Liver (tissue), 3 donors: ENCODE measurements at regions not wholly inside any gene's neighbourhood (a gene's known extent, or its start where the extent isn't known, plus 50 kb on each side); places are given as distances from the start of the nearest gene placed in this dataset.

ENCODE experiments used
- EGR1 ChIP-seq, 2 donors: IDR thresholded peaks; 2 replicates each; pipeline ENCODE4 v1.6.1; 2016 to 2018; ENCODE audit warnings: antibody characterized with exemption in 2 of 2, low read depth in 2 of 2
- FOXA2 ChIP-seq: IDR thresholded peaks from 2 replicates; pipeline ENCODE4 v1.6.1; 2016; ENCODE audit warnings: antibody characterized with exemption
- GABPA ChIP-seq, 2 donors: IDR thresholded peaks in 1 of 2; conservative IDR thresholded peaks in 1 of 2; 2 replicates each; pipeline ENCODE4 v1.6.1; 2016; ENCODE audit warnings: antibody characterized with exemption in 2 of 2, mild to moderate bottlenecking in 1 of 2, moderate library complexity in 1 of 2
- JUND ChIP-seq, 2 donors: IDR thresholded peaks; 2 replicates each; pipeline ENCODE4 v1.6.1; 2016; ENCODE audit warnings: antibody characterized with exemption in 2 of 2
- RAD21 ChIP-seq, 2 donors: IDR thresholded peaks; 2 replicates each; pipeline ENCODE4 v1.6.1; 2016; ENCODE audit warnings: antibody characterized with exemption in 2 of 2, mild to moderate bottlenecking in 2 of 2
- REST ChIP-seq: IDR thresholded peaks from 2 replicates; pipeline ENCODE4 v1.6.1; 2016; ENCODE audit warnings: antibody characterized with exemption, mild to moderate bottlenecking
- RXRA ChIP-seq, 2 donors: IDR thresholded peaks; 2 replicates each; pipeline ENCODE4 v1.6.1; 2017 to 2018; ENCODE audit warnings: antibody characterized with exemption in 2 of 2, mild to moderate bottlenecking in 1 of 2
- SP1 ChIP-seq: IDR thresholded peaks from 2 replicates; pipeline ENCODE4 v1.6.1; 2018; ENCODE audit warnings: antibody characterized with exemption, mild to moderate bottlenecking
- TAF1 ChIP-seq: conservative IDR thresholded peaks from 2 replicates; pipeline ENCODE4 v1.6.1; 2016; ENCODE audit warnings: antibody characterized with exemption, mild to moderate bottlenecking
- YY1 ChIP-seq: IDR thresholded peaks from 2 replicates; pipeline ENCODE4 v1.6.1; 2016; ENCODE audit warnings: antibody characterized with exemption, mild to moderate bottlenecking
- ZBTB33 ChIP-seq: IDR thresholded peaks from 2 replicates; pipeline ENCODE4 v1.6.1; 2016; ENCODE audit warnings: antibody characterized with exemption
- TF ChIP-seq, protein P1 (sequence below): fragments of 150-350 bp; IDR thresholded peaks from 2 replicates; pipeline ENCODE4 v1.5.1; 2017; ENCODE audit warnings: improper control_type of control experiment, low read depth, low read length; ENCODE audit not compliant: missing input control
- TF ChIP-seq, protein P2 (sequence below): IDR thresholded peaks from 2 replicates; pipeline ENCODE4 v1.6.1; 2016; ENCODE audit warnings: antibody characterized with exemption
- donor health status: healthy.
- donor health status: healthy.

- no peak for TF ChIP-seq RAD21 (IDR thresholded peaks at IDR 0.05)
- TF ChIP-seq RXRA (IDR thresholded peaks at IDR 0.05), result no peak
- TF ChIP-seq, protein P1, sequence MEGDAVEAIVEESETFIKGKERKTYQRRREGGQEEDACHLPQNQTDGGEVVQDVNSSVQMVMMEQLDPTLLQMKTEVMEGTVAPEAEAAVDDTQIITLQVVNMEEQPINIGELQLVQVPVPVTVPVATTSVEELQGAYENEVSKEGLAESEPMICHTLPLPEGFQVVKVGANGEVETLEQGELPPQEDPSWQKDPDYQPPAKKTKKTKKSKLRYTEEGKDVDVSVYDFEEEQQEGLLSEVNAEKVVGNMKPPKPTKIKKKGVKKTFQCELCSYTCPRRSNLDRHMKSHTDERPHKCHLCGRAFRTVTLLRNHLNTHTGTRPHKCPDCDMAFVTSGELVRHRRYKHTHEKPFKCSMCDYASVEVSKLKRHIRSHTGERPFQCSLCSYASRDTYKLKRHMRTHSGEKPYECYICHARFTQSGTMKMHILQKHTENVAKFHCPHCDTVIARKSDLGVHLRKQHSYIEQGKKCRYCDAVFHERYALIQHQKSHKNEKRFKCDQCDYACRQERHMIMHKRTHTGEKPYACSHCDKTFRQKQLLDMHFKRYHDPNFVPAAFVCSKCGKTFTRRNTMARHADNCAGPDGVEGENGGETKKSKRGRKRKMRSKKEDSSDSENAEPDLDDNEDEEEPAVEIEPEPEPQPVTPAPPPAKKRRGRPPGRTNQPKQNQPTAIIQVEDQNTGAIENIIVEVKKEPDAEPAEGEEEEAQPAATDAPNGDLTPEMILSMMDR, result no peak
- TF ChIP-seq FOXA2, result no peak
- no peak for TF ChIP-seq REST
- TF ChIP-seq, protein P2, sequence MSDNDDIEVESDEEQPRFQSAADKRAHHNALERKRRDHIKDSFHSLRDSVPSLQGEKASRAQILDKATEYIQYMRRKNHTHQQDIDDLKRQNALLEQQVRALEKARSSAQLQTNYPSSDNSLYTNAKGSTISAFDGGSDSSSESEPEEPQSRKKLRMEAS, result no peak
- TF ChIP-seq TAF1, result no peak
- no peak for TF ChIP-seq SP1
- no peak for TF ChIP-seq ZBTB33
- TF ChIP-seq YY1, result no peak
- no peak for TF ChIP-seq JUND (IDR thresholded peaks at IDR 0.05)
- TF ChIP-seq GABPA (IDR thresholded peaks at IDR 0.05 in 1 of 2, conservative IDR thresholded peaks at IDR 0.05 in 1 of 2), result no peak
- TF ChIP-seq EGR1 (IDR thresholded peaks at IDR 0.05; ENCODE audit: low read depth in 2 of 2), result no peak
Measured at GRCh38 chr1:55714230-55714629, 499.1 kb upstream of the USP24 start.
